ENCODE measurements at regions not wholly inside any gene's neighbourhood (a gene's known extent, or its start where the extent isn't known, plus 50 kb on each side); places are given as distances from the start of the nearest gene placed in this dataset.

DNA sequence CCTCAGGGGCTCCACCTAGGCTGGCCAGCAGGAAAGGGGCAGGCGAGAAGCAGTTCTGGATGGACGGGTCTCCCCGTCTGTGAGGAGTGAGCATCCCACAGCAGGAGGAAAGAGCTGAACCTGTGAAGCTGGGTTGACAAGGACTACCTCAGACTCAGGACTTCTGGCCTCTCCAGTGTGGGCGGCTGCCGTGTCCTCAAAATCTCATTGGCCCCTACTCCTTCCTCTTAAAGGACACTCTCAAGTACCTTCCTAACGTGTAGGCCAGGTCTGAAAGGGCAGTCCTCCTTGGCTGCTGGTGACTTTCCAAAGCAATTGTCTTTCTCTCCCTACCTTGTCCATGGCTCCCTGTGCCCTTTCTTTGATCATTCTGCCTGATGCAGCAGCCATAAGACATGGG is 107.0 kb upstream of the AKIP1 start:
- Histone ChIP-seq H3K4me3 (replicated peaks; ENCODE audit: insufficient read depth, low read length) (no peak overlapping the region), H3K27ac (replicated peaks) (no peak overlapping the region), H3K27me3 (ENCODE audit: insufficient read depth, poor library complexity, severe bottlenecking) (no peaks in the 10 kb centered on the region)
- TF ChIP-seq, protein P1, sequence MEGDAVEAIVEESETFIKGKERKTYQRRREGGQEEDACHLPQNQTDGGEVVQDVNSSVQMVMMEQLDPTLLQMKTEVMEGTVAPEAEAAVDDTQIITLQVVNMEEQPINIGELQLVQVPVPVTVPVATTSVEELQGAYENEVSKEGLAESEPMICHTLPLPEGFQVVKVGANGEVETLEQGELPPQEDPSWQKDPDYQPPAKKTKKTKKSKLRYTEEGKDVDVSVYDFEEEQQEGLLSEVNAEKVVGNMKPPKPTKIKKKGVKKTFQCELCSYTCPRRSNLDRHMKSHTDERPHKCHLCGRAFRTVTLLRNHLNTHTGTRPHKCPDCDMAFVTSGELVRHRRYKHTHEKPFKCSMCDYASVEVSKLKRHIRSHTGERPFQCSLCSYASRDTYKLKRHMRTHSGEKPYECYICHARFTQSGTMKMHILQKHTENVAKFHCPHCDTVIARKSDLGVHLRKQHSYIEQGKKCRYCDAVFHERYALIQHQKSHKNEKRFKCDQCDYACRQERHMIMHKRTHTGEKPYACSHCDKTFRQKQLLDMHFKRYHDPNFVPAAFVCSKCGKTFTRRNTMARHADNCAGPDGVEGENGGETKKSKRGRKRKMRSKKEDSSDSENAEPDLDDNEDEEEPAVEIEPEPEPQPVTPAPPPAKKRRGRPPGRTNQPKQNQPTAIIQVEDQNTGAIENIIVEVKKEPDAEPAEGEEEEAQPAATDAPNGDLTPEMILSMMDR (IDR thresholded peaks at IDR 0.05; ENCODE audit: insufficient read depth, low read length), result no peak
- TF ChIP-seq, protein P2, sequence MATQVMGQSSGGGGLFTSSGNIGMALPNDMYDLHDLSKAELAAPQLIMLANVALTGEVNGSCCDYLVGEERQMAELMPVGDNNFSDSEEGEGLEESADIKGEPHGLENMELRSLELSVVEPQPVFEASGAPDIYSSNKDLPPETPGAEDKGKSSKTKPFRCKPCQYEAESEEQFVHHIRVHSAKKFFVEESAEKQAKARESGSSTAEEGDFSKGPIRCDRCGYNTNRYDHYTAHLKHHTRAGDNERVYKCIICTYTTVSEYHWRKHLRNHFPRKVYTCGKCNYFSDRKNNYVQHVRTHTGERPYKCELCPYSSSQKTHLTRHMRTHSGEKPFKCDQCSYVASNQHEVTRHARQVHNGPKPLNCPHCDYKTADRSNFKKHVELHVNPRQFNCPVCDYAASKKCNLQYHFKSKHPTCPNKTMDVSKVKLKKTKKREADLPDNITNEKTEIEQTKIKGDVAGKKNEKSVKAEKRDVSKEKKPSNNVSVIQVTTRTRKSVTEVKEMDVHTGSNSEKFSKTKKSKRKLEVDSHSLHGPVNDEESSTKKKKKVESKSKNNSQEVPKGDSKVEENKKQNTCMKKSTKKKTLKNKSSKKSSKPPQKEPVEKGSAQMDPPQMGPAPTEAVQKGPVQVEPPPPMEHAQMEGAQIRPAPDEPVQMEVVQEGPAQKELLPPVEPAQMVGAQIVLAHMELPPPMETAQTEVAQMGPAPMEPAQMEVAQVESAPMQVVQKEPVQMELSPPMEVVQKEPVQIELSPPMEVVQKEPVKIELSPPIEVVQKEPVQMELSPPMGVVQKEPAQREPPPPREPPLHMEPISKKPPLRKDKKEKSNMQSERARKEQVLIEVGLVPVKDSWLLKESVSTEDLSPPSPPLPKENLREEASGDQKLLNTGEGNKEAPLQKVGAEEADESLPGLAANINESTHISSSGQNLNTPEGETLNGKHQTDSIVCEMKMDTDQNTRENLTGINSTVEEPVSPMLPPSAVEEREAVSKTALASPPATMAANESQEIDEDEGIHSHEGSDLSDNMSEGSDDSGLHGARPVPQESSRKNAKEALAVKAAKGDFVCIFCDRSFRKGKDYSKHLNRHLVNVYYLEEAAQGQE (IDR thresholded peaks at IDR 0.05; ENCODE audit: insufficient replicate concordance, low read depth), result no peak
- no peak for TF ChIP-seq GABPA (IDR thresholded peaks at IDR 0.05; ENCODE audit: low read depth)
- TF ChIP-seq SPI1 (IDR thresholded peaks at IDR 0.05; ENCODE audit: borderline replicate concordance, low read depth), result no peak
- TF ChIP-seq POLR2AphosphoS5 (IDR thresholded peaks at IDR 0.05; ENCODE audit: low read depth), result no peak
- DNase-seq (ENCODE audit: low read depth in 1 of 2, low spot score in 1 of 2), result no peak

DNA sequence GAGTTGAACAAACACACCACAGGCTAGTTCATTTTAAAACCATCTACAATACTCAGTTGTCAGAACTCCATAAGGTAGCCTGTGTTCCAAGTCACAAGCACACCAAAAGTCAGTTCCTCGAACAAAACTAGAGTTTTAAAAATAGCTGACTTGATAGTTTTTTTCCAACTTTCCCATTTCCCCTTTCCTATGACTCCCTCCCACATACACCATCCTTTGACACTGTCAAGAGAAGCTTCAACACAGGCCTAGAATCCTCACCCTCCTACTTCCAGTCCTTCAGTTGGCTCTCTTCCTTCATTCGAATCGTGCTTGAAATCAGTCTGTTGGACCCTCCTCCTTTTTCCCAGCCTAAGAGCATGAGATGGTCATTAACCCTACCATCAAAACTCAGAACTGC is 105.7 kb upstream of the AKIP1 start:
- TF ChIP-seq, protein P1 (IDR thresholded peaks at IDR 0.05; ENCODE audit: insufficient read depth, low read length), result no peak
- TF ChIP-seq, protein P2 (IDR thresholded peaks at IDR 0.05; ENCODE audit: insufficient replicate concordance, low read depth), result no peak
- TF ChIP-seq POLR2AphosphoS5 (IDR thresholded peaks at IDR 0.05; ENCODE audit: low read depth) (no peak), SPI1 (IDR thresholded peaks at IDR 0.05; ENCODE audit: borderline replicate concordance, low read depth) (no peak), GABPA (IDR thresholded peaks at IDR 0.05; ENCODE audit: low read depth) (no peak)
- no peak overlapping the region for H3K27ac ChIP-seq (replicated peaks)
- DNase-seq (ENCODE audit: low read depth in 1 of 2, low spot score in 1 of 2), result no peak
- no peak overlapping the region for H3K4me3 ChIP-seq (replicated peaks; ENCODE audit: insufficient read depth, low read length)
- no peaks in the 10 kb centered on the region for H3K27me3 ChIP-seq (ENCODE audit: insufficient read depth, poor library complexity, severe bottlenecking)

DNA sequence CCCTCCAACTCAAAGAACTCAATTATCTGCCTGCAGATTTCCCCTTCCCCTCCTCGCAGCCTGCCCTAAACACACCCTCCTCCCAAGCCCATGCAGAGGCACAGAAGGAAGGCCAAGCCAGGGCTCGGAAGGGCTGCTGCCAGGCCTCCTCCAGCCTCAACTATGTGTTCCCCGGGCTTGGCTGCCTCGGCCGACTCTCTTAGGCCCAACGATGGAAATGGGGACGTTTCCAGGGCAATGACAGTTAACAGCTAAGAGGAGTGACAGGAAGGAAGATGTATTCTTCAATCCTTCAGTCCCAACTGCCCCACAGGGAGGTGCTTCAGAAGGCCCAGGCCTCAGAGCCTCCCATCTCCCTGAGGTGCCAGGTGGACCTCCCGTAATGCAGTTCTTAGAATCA is 104.0 kb upstream of the AKIP1 start:
- Histone ChIP-seq H3K4me3 (replicated peaks; ENCODE audit: insufficient read depth, low read length) (no peak overlapping the region), H3K27ac (replicated peaks) (no peak overlapping the region), H3K27me3 (ENCODE audit: insufficient read depth, poor library complexity, severe bottlenecking) (no peaks in the 10 kb centered on the region)
- TF ChIP-seq, protein P1 (IDR thresholded peaks at IDR 0.05; ENCODE audit: insufficient read depth, low read length), result no peak
- no peak for TF ChIP-seq SPI1 (IDR thresholded peaks at IDR 0.05; ENCODE audit: borderline replicate concordance, low read depth)
- TF ChIP-seq, protein P2 (IDR thresholded peaks at IDR 0.05; ENCODE audit: insufficient replicate concordance, low read depth), result no peak
- no peak for TF ChIP-seq GABPA (IDR thresholded peaks at IDR 0.05; ENCODE audit: low read depth)
- TF ChIP-seq POLR2AphosphoS5 (IDR thresholded peaks at IDR 0.05; ENCODE audit: low read depth), result no peak
- DNase-seq (ENCODE audit: low read depth in 1 of 2, low spot score in 1 of 2), result no peak

All from HL-60 (cell line).